ENCODE measurements at regions not wholly inside any gene's neighbourhood (a gene's known extent, or its start where the extent isn't known, plus 50 kb on each side); places are given as distances from the start of the nearest gene placed in this dataset.
"Not testable (repeated sequence)": the region's sequence is repeated elsewhere in the genome, so short reads cannot be mapped to it uniquely, and the experiment has no call there.

GRCh38 chr21:14620152-14620551 is 74.0 kb upstream of the SAMSN1 start:
- no peak for DNase-seq (ENCODE audit: low read depth in 4 of 4, low spot score in 2 of 4)

- DNase-seq (ENCODE audit: low read depth in 4 of 4, low spot score in 2 of 4): no peak
Measured at GRCh38 chr21:14617871-14618270, 71.8 kb upstream of the SAMSN1 start.

GRCh38 chr21:14617040-14617393 is 70.9 kb upstream of the SAMSN1 start:
- no peak for DNase-seq (ENCODE audit: low read depth in 4 of 4, low spot score in 2 of 4)

GRCh38 chr21:14616380-14617039 is 70.4 kb upstream of the SAMSN1 start:
- DNase-seq (ENCODE audit: low read depth in 4 of 4, low spot score in 2 of 4): no peak

GRCh38 chr21:14615359-14615974 is 69.4 kb upstream of the SAMSN1 start:
- no peak for DNase-seq (ENCODE audit: low read depth in 4 of 4, low spot score in 2 of 4)

GRCh38 chr21:14614287-14614686 is 68.2 kb upstream of the SAMSN1 start:
- no peak for DNase-seq (ENCODE audit: low read depth in 4 of 4, low spot score in 2 of 4)

GRCh38 chr21:14613486-14614224 is 67.5 kb upstream of the SAMSN1 start:
- DNase-seq (ENCODE audit: low read depth in 4 of 4, low spot score in 2 of 4): no peak

GRCh38 chr21:14610119-14610518 is 64.0 kb upstream of the SAMSN1 start:
- not testable (repeated sequence) for DNase-seq (ENCODE audit: low read depth in 4 of 4, low spot score in 2 of 4)

GRCh38 chr21:14609274-14609673 is 63.2 kb upstream of the SAMSN1 start:
- no peak for DNase-seq (ENCODE audit: low read depth in 4 of 4, low spot score in 2 of 4)

- DNase-seq (ENCODE audit: low read depth in 4 of 4, low spot score in 2 of 4): no peak
Measured at GRCh38 chr21:14607262-14607661, 61.1 kb upstream of the SAMSN1 start.

GRCh38 chr21:14603202-14603601 is 57.1 kb upstream of the SAMSN1 start:
- no peak for DNase-seq (ENCODE audit: low read depth in 4 of 4, low spot score in 2 of 4)

GRCh38 chr21:14602382-14602958 is 56.4 kb upstream of the SAMSN1 start:
- no peak for DNase-seq (ENCODE audit: low read depth in 4 of 4, low spot score in 2 of 4)

- DNase-seq (ENCODE audit: low read depth in 4 of 4, low spot score in 2 of 4): no peak
Measured at GRCh38 chr21:14600569-14601297, 54.6 kb upstream of the SAMSN1 start.

- DNase-seq (ENCODE audit: low read depth in 4 of 4, low spot score in 2 of 4): no peak
Measured at GRCh38 chr21:14598065-14598464, 52.0 kb upstream of the SAMSN1 start.

Data from left renal cortex interstitium (tissue), 4 donors.